ENCODE measurements at regions not wholly inside any gene's neighbourhood (a gene's known extent, or its start where the extent isn't known, plus 50 kb on each side); places are given as distances from the start of the nearest gene placed in this dataset.

DNA sequence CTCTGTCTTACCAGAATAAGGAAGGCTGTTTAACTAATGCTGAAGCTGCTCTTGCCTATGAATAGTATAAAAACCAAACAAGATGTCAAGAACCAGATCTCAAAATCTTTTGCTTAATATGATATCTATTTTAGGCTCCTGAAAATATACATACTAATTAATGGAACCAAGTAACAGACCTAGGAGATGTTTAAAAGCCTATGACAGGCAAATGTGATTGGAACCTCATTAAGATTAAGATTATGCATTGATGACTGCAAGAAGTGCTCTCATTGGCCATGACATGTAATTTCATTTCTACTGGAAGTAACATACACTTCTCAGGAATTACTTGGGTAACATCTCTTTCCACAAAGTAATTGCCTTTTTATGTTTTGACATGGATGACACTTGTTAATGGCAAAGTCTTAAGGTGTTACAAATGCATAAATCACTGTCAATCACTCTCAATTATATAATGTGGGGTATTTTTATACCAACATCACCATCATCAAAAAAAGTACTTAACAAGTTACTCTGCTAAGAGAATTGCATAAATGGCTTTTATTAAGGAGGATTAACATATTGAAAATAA lies 326.9 kb upstream of the MIR17HG start:
- TF ChIP-seq, protein P1, sequence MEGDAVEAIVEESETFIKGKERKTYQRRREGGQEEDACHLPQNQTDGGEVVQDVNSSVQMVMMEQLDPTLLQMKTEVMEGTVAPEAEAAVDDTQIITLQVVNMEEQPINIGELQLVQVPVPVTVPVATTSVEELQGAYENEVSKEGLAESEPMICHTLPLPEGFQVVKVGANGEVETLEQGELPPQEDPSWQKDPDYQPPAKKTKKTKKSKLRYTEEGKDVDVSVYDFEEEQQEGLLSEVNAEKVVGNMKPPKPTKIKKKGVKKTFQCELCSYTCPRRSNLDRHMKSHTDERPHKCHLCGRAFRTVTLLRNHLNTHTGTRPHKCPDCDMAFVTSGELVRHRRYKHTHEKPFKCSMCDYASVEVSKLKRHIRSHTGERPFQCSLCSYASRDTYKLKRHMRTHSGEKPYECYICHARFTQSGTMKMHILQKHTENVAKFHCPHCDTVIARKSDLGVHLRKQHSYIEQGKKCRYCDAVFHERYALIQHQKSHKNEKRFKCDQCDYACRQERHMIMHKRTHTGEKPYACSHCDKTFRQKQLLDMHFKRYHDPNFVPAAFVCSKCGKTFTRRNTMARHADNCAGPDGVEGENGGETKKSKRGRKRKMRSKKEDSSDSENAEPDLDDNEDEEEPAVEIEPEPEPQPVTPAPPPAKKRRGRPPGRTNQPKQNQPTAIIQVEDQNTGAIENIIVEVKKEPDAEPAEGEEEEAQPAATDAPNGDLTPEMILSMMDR (IDR thresholded peaks at IDR 0.05; ENCODE audit: low read depth, low read length, missing input control), result no peak
- TF ChIP-seq YY1 (IDR thresholded peaks at IDR 0.05), result no peak
- TF ChIP-seq, protein P2, sequence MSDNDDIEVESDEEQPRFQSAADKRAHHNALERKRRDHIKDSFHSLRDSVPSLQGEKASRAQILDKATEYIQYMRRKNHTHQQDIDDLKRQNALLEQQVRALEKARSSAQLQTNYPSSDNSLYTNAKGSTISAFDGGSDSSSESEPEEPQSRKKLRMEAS (IDR thresholded peaks at IDR 0.05), result no peak
- TF ChIP-seq, protein P3, sequence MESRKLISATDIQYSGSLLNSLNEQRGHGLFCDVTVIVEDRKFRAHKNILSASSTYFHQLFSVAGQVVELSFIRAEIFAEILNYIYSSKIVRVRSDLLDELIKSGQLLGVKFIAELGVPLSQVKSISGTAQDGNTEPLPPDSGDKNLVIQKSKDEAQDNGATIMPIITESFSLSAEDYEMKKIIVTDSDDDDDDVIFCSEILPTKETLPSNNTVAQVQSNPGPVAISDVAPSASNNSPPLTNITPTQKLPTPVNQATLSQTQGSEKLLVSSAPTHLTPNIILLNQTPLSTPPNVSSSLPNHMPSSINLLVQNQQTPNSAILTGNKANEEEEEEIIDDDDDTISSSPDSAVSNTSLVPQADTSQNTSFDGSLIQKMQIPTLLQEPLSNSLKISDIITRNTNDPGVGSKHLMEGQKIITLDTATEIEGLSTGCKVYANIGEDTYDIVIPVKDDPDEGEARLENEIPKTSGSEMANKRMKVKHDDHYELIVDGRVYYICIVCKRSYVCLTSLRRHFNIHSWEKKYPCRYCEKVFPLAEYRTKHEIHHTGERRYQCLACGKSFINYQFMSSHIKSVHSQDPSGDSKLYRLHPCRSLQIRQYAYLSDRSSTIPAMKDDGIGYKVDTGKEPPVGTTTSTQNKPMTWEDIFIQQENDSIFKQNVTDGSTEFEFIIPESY (IDR thresholded peaks at IDR 0.05), result no peak

Measured in liver (tissue), 2 donors.